Amniotic epithelial cell (primary cell): ENCODE measurements at regions not wholly inside any gene's neighbourhood (a gene's known extent, or its start where the extent isn't known, plus 50 kb on each side); places are given as distances from the start of the nearest gene placed in this dataset.

Experiments used
- DNase-seq: peaks from one replicate; pipeline ENCODE4 v3.0.0-alpha.2; 2010; ENCODE audit warnings: low read depth

DNA sequence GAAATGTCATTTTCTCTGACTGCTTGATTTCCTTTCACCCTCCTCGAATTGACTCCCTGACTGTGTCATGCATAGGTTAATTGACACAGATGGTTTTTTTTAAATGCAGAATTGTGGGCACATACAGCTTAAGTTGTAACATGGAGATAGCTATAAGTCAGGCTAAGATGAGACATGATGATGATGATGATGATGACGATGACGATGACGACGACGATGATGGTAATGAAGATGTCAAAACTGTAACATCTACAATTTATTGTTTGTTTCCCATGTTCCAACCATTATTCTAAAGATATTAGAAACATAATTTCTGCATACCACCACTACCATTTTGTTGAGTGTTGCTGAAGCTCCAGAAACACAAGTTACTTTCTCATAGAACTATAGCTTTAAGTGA is 1232.8 kb downstream of the XPNPEP1 start:
- no peak for DNase-seq

GRCh38 chr10:108689891-108690290 is 1233.4 kb downstream of the XPNPEP1 start:
- DNase-seq: no peak

DNA sequence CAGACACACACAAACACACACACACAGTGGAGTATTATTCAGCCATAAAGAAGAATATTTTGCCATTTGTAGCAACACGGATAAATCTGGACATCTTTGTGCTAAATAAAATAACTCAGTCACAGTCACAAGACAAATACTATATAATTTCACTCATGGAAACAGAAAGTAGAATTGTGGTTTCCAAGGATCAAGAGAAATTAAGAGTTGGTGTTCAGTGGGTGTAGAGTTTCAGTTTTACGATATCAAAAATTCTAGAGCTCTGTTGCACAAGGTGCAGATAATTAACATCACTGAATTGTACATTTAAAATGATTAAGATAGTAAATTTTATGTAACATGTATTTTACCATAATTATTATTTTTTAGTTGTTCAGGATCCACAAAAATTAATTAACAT is 1235.0 kb downstream of the XPNPEP1 start:
- no peak for DNase-seq

- no peak for DNase-seq
Observed at GRCh38 chr10:108685863-108686531, 1237.3 kb downstream of the XPNPEP1 start.

GRCh38 chr10:108684431-108684830 is 1238.9 kb downstream of the XPNPEP1 start:
- DNase-seq: no peak

- DNase-seq: no peak
Observed at GRCh38 chr10:108673741-108674140, 1249.6 kb downstream of the XPNPEP1 start.

GRCh38 chr10:108663587-108663986 is 1259.7 kb downstream of the XPNPEP1 start:
- no peak for DNase-seq

GRCh38 chr10:108662975-108663374 is 1260.3 kb downstream of the XPNPEP1 start:
- DNase-seq: no peak

- DNase-seq: no peak
Observed at GRCh38 chr10:108655057-108655456, 1268.3 kb downstream of the XPNPEP1 start.

DNA sequence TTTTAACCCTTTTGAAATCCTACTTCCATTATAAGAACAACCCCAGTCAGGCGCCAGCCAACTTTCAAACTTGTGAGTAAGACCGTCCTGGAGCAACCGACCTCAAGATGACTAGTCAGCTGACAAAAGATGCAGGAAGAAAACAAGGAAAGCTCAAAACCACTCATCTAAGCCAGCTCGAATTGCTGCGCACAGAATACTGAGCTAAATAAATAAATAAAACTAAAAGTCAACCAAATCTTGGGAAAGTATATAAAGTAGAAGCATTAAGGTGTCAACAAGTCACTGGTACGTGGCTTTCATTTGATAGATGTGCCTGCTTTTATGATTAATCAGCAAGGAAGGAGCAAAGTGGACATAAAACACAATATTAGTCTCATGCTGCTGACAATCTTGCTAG is 1269.8 kb downstream of the XPNPEP1 start:
- peak; percentile 58 for DNase-seq

DNA sequence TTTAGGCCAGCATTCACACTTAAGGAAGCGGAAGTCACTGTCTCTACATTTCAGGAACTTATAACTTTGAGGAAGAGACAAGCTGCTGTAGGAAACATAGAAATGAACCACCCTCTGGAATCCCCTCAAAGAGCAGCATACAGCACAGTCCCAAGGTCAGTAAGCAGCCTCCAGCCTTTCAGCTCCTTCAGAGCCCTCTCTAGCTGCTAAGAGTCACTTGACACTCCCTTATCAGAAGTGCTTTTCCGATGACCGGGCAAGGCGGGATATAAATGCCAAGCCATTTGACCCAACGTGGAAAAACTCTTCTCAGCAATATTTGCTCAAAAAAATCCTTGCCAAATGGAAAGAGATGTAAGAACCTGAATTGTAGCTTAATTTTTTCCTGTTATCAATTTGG is 1284.3 kb downstream of the XPNPEP1 start:
- DNase-seq: no peak

DNA sequence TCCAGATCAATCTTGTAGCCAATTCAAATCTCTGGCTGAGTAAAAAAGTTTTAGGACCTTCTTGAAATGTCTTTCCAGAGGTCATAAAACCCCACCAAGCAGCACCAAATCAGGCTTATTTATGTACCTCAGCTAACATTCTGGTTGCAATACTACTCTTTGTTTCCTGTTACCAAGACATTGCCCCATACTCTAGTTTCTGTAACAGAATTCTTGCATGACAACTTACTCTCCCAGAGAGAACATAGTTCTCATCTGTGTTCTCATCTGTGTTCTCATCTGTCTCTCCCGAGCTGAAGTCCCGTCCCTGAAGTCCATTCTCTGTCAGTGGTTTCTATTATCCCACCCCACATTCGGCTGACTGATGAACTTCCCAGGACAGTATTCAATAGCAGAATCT is 1285.1 kb downstream of the XPNPEP1 start:
- DNase-seq: peak; percentile 15

- DNase-seq: no peak
Observed at GRCh38 chr10:108633046-108633445, 1290.3 kb downstream of the XPNPEP1 start.

GRCh38 chr10:108632144-108632543 is 1291.2 kb downstream of the XPNPEP1 start:
- DNase-seq: no peak

- DNase-seq: no peak
Observed at GRCh38 chr10:108631332-108631731, 1292.0 kb downstream of the XPNPEP1 start.

GRCh38 chr10:108629834-108630233 is 1293.5 kb downstream of the XPNPEP1 start:
- peak; percentile 38 for DNase-seq

- DNase-seq: no peak
Observed at GRCh38 chr10:108624052-108624451, 1299.3 kb downstream of the XPNPEP1 start.

GRCh38 chr10:108620821-108621534 is 1302.3 kb downstream of the XPNPEP1 start:
- DNase-seq: no peak

- no peak for DNase-seq
Observed at GRCh38 chr10:108616559-108617285, 1306.6 kb downstream of the XPNPEP1 start.

GRCh38 chr10:108615576-108616320 is 1307.6 kb downstream of the XPNPEP1 start:
- no peak for DNase-seq

DNA sequence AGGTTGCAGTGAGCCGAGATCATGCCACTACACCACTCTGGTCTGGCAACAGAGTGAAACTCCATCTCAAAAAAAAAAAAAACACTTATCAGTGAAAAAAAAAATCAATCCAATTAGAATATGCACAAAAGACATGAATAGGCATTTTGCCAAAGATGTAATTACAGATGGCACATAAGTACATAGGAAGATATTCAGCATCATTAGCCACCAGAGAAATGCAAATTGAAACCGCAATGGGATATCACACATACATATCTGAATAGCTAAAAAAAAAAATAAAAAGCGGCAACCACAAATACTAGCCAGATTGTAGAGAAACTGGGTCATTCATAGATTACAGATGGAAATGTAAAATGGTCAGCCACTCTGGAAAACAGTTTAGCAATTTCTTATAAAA is 1310.8 kb downstream of the XPNPEP1 start:
- DNase-seq: no peak

- no peak for DNase-seq
Observed at GRCh38 chr10:108608860-108609259, 1314.5 kb downstream of the XPNPEP1 start.
